A549 (cell line): ENCODE measurements at regions not wholly inside any gene's neighbourhood (a gene's known extent, or its start where the extent isn't known, plus 50 kb on each side); places are given as distances from the start of the nearest gene placed in this dataset.

Source experiments
- CTCF ChIP-seq: fragments of >200 bp; sonication (Bioruptor Twin); formaldehyde crosslinking; IDR thresholded peaks from 3 replicates; pipeline ENCODE4 v1.5.1; 2016
- EP300 ChIP-seq, 2 experiments: fragments of >200 bp; sonication (Bioruptor Twin); formaldehyde crosslinking; IDR thresholded peaks; 2 replicates in 1 of 2; 3 replicates in 1 of 2; pipeline ENCODE4 v1.6.1; 2016 to 2017
- ESRRA ChIP-seq: fragments of 150-350 bp; IDR thresholded peaks from 2 replicates; pipeline ENCODE4 v1.6.1; 2014; ENCODE audit warnings: mild to moderate bottlenecking, low read length, borderline replicate concordance
- FOSL2 ChIP-seq, 2 experiments: fragments of 450-650 bp in 1 of 2; fragments of >200 bp in 1 of 2; sonication (Bioruptor Twin) in 1 of 2; formaldehyde crosslinking; IDR thresholded peaks; 2 replicates each; pipeline versions ENCODE4 v1.5.0 to v1.6.1; 2016 to 2020; ENCODE audit warnings: mild to moderate bottlenecking in 1 of 2, moderate library complexity in 1 of 2
- HDAC2 ChIP-seq: fragments of 200-600 bp; sonication (generic); IDR thresholded peaks from 2 replicates; pipeline ENCODE4 v1.6.1; 2016
- MAX ChIP-seq: IDR thresholded peaks from 2 replicates; pipeline ENCODE4 v1.6.1; 2012
- MAZ ChIP-seq: fragments of 150-350 bp; IDR thresholded peaks from 2 replicates; pipeline ENCODE4 v1.6.1; 2014; ENCODE audit warnings: antibody characterized with exemption, low read depth, low read length, borderline replicate concordance
- MYC ChIP-seq: IDR thresholded peaks from 2 replicates; pipeline ENCODE4 v1.6.1; 2012; ENCODE audit warnings: mild to moderate bottlenecking, inconsistent platforms, low read length, improper control_type of control experiment, borderline replicate concordance
- POLR2A ChIP-seq: IDR thresholded peaks from 2 replicates; pipeline ENCODE4 v1.6.1; 2012; ENCODE audit warnings: mild to moderate bottlenecking, low read length
- REST ChIP-seq: fragments of 200-600 bp; sonication (generic); IDR thresholded peaks from 2 replicates; pipeline ENCODE4 v1.6.1; 2016; ENCODE audit warnings: antibody characterized with exemption, mild to moderate bottlenecking, moderate library complexity
- RNF2 ChIP-seq: fragments of 200-600 bp; sonication (generic); IDR thresholded peaks from 2 replicates; pipeline ENCODE4 v1.6.1; 2016; ENCODE audit warnings: low read depth, mild to moderate bottlenecking, antibody characterized with exemption, moderate library complexity, borderline replicate concordance
- SMC3 ChIP-seq: fragments of >200 bp; sonication (Bioruptor Twin); formaldehyde crosslinking; IDR thresholded peaks from 3 replicates; pipeline ENCODE4 v1.6.1; 2018; ENCODE audit warnings: inconsistent platforms

- TF ChIP-seq FOSL2 (IDR thresholded peaks at IDR 0.05) (no peak), FOSL2 (CRISPR knock-in tag; IDR thresholded peaks at IDR 0.05) (no peak), ESRRA (no peak), CTCF (no peak), POLR2A (no peak), EP300 (IDR thresholded peaks at IDR 0.05) (no peak), MAX (no peak), REST (no peak), SMC3 (no peak), HDAC2 (no peak), MAZ (no peak), RNF2 (no peak), MYC (no peak)
These were observed 63.5 kb upstream of the PHACTR2 start for GRCh38 chr6:143614235-143614634.
